ENCODE measurements at regions not wholly inside any gene's neighbourhood (a gene's known extent, or its start where the extent isn't known, plus 50 kb on each side); places are given as distances from the start of the nearest gene placed in this dataset.

DNA sequence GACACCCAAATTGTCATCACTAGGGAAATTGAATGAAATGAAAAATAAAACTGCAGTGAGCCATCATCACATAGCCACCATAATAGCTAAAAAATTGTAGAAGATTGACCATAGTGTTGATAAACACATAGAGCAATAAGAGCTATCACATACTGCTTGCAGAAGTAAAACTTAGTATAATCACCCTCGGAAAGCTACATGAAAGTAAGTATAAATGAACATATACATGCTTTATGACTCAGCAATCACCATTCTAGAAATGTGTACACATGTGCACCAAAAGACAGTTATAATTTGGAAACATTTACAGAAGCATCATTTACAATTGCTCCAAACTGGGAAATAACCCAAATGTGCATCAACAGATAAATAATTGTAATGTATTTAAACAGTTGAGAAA is 153.1 kb upstream of the LRRC7 start:
- Histone ChIP-seq H3K4me3 (ENCODE audit: low read length) (no peak overlapping the region), H3K27me3 (ENCODE audit: insufficient read depth, low read length) (no peaks in the 10 kb centered on the region), H3K4me1 (ENCODE audit: insufficient read depth, low read length) (no peaks in the 10 kb centered on the region), H2AFZ (ENCODE audit: low read depth, low read length) (no peak overlapping the region), H3K9me3 (ENCODE audit: low read length) (no peaks in the 10 kb centered on the region), H3K36me3 (ENCODE audit: insufficient read depth, low read length) (no peaks in the 10 kb centered on the region)

DNA sequence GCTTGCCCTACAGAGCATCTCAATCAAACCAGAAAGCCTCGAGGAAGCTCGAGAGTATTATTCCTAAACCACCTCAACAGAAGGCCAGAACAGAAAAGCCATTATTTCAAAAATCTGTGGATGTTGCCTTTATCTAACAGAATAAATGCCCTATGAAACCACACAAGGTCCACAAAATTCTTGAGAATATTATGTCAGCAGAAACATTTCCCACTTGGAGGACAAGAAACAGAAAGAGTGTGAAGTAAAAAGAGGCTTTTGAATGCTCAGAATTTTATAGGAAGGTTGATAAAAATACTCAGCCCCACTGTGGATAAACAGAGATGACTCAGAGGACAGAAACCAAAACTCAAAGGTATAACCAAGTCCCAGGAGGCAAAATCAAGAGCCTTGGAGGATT is 146.4 kb upstream of the LRRC7 start:
- Histone ChIP-seq H3K9me3 (ENCODE audit: low read length) (no peaks in the 10 kb centered on the region), H3K4me3 (ENCODE audit: low read length) (no peak overlapping the region), H3K4me1 (ENCODE audit: insufficient read depth, low read length) (no peaks in the 10 kb centered on the region), H2AFZ (ENCODE audit: low read depth, low read length) (no peak overlapping the region), H3K36me3 (ENCODE audit: insufficient read depth, low read length) (no peaks in the 10 kb centered on the region), H3K27me3 (ENCODE audit: insufficient read depth, low read length) (no peaks in the 10 kb centered on the region)

DNA sequence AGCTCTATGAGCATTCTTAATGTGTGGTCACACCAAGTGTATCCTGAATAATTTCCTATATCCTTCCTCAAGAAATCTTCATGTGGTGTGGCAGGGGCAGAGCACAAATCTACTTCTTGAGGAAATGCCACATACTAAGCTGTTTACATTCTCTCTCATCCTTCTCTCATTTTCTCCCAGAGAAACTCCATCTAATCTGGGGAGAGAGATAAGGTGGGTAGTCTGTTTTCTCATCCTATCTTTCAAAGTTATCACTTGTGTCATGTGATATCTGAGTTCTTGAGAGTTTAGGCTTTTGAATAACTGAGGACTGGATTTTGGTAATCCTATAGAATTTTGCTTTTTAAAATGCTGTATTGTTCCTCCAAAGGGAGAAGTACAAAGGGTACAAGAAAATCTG is 141.9 kb upstream of the LRRC7 start:
- H3K4me1 ChIP-seq (ENCODE audit: insufficient read depth, low read length): no peaks in the 10 kb centered on the region
- no peaks in the 10 kb centered on the region for H3K27me3 ChIP-seq (ENCODE audit: insufficient read depth, low read length)
- no peaks in the 10 kb centered on the region for H3K9me3 ChIP-seq (ENCODE audit: low read length)
- H3K36me3 ChIP-seq (ENCODE audit: insufficient read depth, low read length): no peaks in the 10 kb centered on the region
- H3K4me3 ChIP-seq (ENCODE audit: low read length): no peak overlapping the region
- H2AFZ ChIP-seq (ENCODE audit: low read depth, low read length): no peak overlapping the region

DNA sequence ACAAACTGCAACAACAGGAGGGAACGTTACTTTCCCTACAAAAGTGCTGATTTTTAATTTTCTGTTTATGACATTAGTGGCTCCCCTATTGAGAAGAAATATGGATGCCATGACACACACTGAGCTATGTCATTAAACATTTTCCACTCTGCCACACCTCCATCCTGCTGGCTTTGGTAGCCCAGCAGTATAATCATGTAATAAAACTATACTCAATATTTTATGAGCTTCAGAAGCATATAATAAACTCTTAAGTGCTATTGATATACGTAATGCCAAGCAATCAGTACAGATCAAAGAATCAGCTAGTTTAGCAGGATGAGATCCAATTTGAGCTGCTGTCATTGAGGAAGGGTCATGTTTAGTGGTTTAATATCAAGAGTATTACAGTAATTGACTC is 141.3 kb upstream of the LRRC7 start:
- no peaks in the 10 kb centered on the region for H3K27me3 ChIP-seq (ENCODE audit: insufficient read depth, low read length)
- no peak overlapping the region for H2AFZ ChIP-seq (ENCODE audit: low read depth, low read length)
- H3K4me3 ChIP-seq (ENCODE audit: low read length): no peak overlapping the region
- H3K4me1 ChIP-seq (ENCODE audit: insufficient read depth, low read length): no peaks in the 10 kb centered on the region
- no peaks in the 10 kb centered on the region for H3K36me3 ChIP-seq (ENCODE audit: insufficient read depth, low read length)
- H3K9me3 ChIP-seq (ENCODE audit: low read length): no peaks in the 10 kb centered on the region

DNA sequence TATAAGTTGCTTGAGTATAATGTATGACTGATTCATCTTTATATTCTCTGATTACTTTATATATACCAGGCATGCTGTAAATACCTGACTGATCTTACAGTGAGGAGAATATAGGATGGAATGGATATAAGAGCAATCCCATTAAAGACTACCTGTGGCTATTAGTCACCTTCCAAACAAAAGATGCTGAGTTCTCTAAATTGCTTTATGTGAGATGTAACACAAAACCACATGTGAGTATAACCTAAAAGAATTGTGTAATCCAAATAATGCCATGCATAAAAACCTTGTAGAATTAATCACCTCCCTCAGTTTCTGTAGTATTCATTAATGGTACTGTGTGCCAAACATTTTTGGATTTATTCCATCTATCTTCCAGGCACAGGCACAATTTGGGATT is 134.6 kb upstream of the LRRC7 start:
- no peaks in the 10 kb centered on the region for H3K27me3 ChIP-seq (ENCODE audit: insufficient read depth, low read length)
- H3K9me3 ChIP-seq (ENCODE audit: low read length): no peaks in the 10 kb centered on the region
- H3K36me3 ChIP-seq (ENCODE audit: insufficient read depth, low read length): no peaks in the 10 kb centered on the region
- no peaks in the 10 kb centered on the region for H3K4me1 ChIP-seq (ENCODE audit: insufficient read depth, low read length)
- H3K4me3 ChIP-seq (ENCODE audit: low read length): no peak overlapping the region
- no peak overlapping the region for H2AFZ ChIP-seq (ENCODE audit: low read depth, low read length)

DNA sequence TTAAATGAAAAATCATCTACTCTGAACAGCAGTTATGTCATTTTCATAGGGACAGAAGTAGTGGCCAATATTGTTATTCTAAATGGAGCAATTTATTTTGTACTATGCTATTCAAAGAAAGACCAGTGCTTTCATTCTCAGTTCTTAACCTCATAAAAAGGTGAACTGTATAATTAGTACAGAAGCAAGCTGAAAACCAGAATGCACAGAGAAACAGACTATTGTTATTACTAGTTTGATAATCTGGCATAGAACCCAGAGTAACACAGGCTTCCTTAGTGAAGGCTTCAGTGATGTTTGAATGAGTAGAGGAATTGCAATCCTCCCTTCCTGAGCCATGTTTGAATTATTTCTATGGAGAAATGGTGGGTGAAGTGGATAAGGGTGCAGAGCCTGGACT is 131.6 kb upstream of the LRRC7 start:
- H3K36me3 ChIP-seq (ENCODE audit: insufficient read depth, low read length): no peaks in the 10 kb centered on the region
- H3K4me3 ChIP-seq (ENCODE audit: low read length): no peak overlapping the region
- H3K9me3 ChIP-seq (ENCODE audit: low read length): no peaks in the 10 kb centered on the region
- no peaks in the 10 kb centered on the region for H3K4me1 ChIP-seq (ENCODE audit: insufficient read depth, low read length)
- no peaks in the 10 kb centered on the region for H3K27me3 ChIP-seq (ENCODE audit: insufficient read depth, low read length)
- no peak overlapping the region for H2AFZ ChIP-seq (ENCODE audit: low read depth, low read length)

DNA sequence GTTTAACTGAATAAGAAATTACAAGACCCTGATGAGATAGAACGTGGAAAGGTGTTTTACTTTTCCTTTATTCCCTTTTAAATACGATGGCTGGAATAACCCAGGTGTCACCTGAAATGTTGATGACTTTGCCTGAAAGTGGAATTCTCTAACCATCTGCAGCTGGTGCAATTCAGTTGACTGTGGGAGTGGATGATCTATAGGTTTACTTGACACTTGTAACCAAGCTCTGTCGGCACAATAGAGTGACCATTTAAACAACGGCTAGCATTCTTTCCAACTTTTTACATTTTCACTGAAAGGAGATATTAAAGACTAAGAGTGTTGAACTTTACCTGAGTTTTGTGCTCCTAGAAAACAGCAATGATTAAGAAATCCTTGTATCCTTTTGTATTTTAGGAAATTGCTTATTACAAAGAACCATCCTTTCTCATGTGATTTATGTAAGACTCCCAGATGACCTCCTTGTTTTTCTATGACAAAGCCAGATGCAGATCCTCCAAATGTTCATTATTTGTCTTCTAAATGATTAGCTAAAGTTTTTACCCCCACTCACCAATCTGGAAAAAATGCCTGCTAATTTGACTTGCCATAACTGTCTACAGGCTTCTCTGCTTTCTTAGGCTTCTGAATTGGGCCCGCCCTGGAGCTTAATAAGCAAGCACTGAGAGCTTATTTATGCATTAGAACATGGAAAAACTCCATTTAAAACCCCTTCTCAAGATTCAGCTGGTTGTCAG is 129.5 kb upstream of the LRRC7 start:
- Histone ChIP-seq H3K36me3 (ENCODE audit: insufficient read depth, low read length) (no peaks in the 10 kb centered on the region), H3K4me1 (ENCODE audit: insufficient read depth, low read length) (no peaks in the 10 kb centered on the region), H3K9me3 (ENCODE audit: low read length) (no peaks in the 10 kb centered on the region), H3K4me3 (ENCODE audit: low read length) (no peak overlapping the region), H2AFZ (ENCODE audit: low read depth, low read length) (no peak overlapping the region), H3K27me3 (ENCODE audit: insufficient read depth, low read length) (no peaks in the 10 kb centered on the region)

- H3K9me3 ChIP-seq (ENCODE audit: low read length): no peaks in the 10 kb centered on the region
- H3K27me3 ChIP-seq (ENCODE audit: insufficient read depth, low read length): no peaks in the 10 kb centered on the region
- H3K4me1 ChIP-seq (ENCODE audit: insufficient read depth, low read length): no peaks in the 10 kb centered on the region
- no peaks in the 10 kb centered on the region for H3K36me3 ChIP-seq (ENCODE audit: insufficient read depth, low read length)
- no peak overlapping the region for H3K4me3 ChIP-seq (ENCODE audit: low read length)
- no peak overlapping the region for H2AFZ ChIP-seq (ENCODE audit: low read depth, low read length)
Measured at GRCh38 chr1:69441496-69441895, 126.2 kb upstream of the LRRC7 start.

DNA sequence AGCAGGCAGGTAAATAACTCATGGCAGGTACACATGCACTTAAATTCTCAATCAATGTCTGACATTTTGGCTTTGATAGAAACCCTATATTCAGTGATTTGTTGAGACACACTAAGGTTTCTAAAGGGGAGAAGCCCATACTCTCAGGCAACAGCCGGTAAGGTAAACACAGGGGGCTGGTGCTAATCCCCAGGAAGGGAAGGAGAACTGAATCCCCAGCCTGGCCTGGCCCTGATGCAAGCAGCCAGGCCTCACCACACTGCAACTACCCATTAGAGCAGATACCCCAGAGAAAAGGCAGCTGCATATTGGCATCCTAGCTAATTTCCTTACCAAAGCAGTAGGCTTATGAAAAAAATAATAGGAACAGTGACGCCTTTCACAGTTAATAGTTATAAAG is 116.5 kb upstream of the LRRC7 start:
- H3K4me3 ChIP-seq (ENCODE audit: low read length): no peak overlapping the region
- H2AFZ ChIP-seq (ENCODE audit: low read depth, low read length): no peak overlapping the region
- H3K36me3 ChIP-seq (ENCODE audit: insufficient read depth, low read length): no peaks in the 10 kb centered on the region
- no peaks in the 10 kb centered on the region for H3K4me1 ChIP-seq (ENCODE audit: insufficient read depth, low read length)
- H3K9me3 ChIP-seq (ENCODE audit: low read length): no peaks in the 10 kb centered on the region
- H3K27me3 ChIP-seq (ENCODE audit: insufficient read depth, low read length): no peaks in the 10 kb centered on the region

DNA sequence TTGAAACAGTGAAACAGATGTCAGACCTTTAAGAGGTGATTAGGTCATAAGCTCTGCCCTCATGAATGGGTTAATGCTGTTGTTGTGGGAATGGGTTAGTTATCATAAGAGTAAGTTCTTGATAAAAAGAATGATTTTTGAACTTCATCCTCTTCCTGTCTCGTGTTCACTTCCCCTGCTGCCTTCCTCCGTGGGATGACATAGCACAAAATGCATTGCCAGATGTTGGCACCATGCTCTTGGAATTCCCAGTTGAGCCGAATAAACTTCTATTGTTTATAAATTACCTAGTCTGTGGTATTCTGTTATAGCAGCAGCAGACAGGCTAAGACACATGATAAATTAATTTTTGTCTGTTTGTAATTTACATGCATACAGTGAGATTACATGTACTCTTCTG is 112.0 kb upstream of the LRRC7 start:
- Histone ChIP-seq H3K36me3 (ENCODE audit: insufficient read depth, low read length) (no peaks in the 10 kb centered on the region), H3K4me1 (ENCODE audit: insufficient read depth, low read length) (no peaks in the 10 kb centered on the region), H3K9me3 (ENCODE audit: low read length) (no peaks in the 10 kb centered on the region), H2AFZ (ENCODE audit: low read depth, low read length) (no peak overlapping the region), H3K4me3 (ENCODE audit: low read length) (no peak overlapping the region), H3K27me3 (ENCODE audit: insufficient read depth, low read length) (no peaks in the 10 kb centered on the region)

- no peak overlapping the region for H3K4me3 ChIP-seq (ENCODE audit: low read length)
- no peaks in the 10 kb centered on the region for H3K36me3 ChIP-seq (ENCODE audit: insufficient read depth, low read length)
- H3K4me1 ChIP-seq (ENCODE audit: insufficient read depth, low read length): no peaks in the 10 kb centered on the region
- H2AFZ ChIP-seq (ENCODE audit: low read depth, low read length): no peak overlapping the region
- peaks cover 2% of the 10 kb centered on the region for H3K9me3 ChIP-seq (ENCODE audit: low read length)
- no peaks in the 10 kb centered on the region for H3K27me3 ChIP-seq (ENCODE audit: insufficient read depth, low read length)
Measured at GRCh38 chr1:69459244-69459643, 108.5 kb upstream of the LRRC7 start.

DNA sequence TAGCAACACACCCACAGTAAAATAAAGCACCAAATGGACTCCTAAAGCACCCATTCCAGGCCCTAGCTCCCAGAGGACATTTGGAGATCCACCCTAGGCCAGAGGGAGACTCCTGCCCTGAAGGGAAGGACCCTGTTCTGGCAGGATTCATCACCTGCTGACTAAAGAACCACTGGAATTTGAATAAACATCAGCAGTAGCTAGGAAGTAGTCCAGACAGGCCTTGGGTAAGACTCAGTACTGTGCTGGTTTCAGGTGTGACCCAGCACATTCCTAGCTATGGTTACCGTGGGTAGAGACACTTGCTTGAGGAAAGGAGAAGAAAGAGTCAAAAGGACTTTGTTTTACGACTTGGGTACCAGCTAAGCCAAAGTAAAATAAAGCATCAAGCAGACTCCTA is 92.7 kb upstream of the LRRC7 start:
- H2AFZ ChIP-seq (ENCODE audit: low read depth, low read length): no peak overlapping the region
- H3K27me3 ChIP-seq (ENCODE audit: insufficient read depth, low read length): no peaks in the 10 kb centered on the region
- H3K4me1 ChIP-seq (ENCODE audit: insufficient read depth, low read length): no peaks in the 10 kb centered on the region
- H3K9me3 ChIP-seq (ENCODE audit: low read length): no peaks in the 10 kb centered on the region
- no peak overlapping the region for H3K4me3 ChIP-seq (ENCODE audit: low read length)
- no peaks in the 10 kb centered on the region for H3K36me3 ChIP-seq (ENCODE audit: insufficient read depth, low read length)

- no peaks in the 10 kb centered on the region for H3K27me3 ChIP-seq (ENCODE audit: insufficient read depth, low read length)
Measured at GRCh38 chr1:69479734-69480133, 88.0 kb upstream of the LRRC7 start.

GRCh38 chr1:69483246-69483645 is 84.5 kb upstream of the LRRC7 start:
- H3K4me1 ChIP-seq (ENCODE audit: insufficient read depth, low read length): no peaks in the 10 kb centered on the region
- no peaks in the 10 kb centered on the region for H3K36me3 ChIP-seq (ENCODE audit: insufficient read depth, low read length)
- no peak overlapping the region for H3K4me3 ChIP-seq (ENCODE audit: low read length)
- no peaks in the 10 kb centered on the region for H3K9me3 ChIP-seq (ENCODE audit: low read length)
- H3K27me3 ChIP-seq (ENCODE audit: insufficient read depth, low read length): no peaks in the 10 kb centered on the region
- no peak overlapping the region for H2AFZ ChIP-seq (ENCODE audit: low read depth, low read length)

More at GRCh38 chr1:69479734-69480133, 88.0 kb upstream of the LRRC7 start:
- H3K4me1 ChIP-seq (ENCODE audit: insufficient read depth, low read length): no peaks in the 10 kb centered on the region
- no peaks in the 10 kb centered on the region for H3K36me3 ChIP-seq (ENCODE audit: insufficient read depth, low read length)
- no peaks in the 10 kb centered on the region for H3K9me3 ChIP-seq (ENCODE audit: low read length)
- no peak overlapping the region for H2AFZ ChIP-seq (ENCODE audit: low read depth, low read length)
- H3K4me3 ChIP-seq (ENCODE audit: low read length): no peak overlapping the region

All from neuron (in vitro differentiated cells).